ENCODE measurements at regions not wholly inside any gene's neighbourhood (a gene's known extent, or its start where the extent isn't known, plus 50 kb on each side); places are given as distances from the start of the nearest gene placed in this dataset.
A peak's percentile ranks its signal among the peaks of the same experiment; 100 is the strongest.

GRCh38 chr6:14888575-14889000 lies 357.3 kb upstream of the JARID2 start:
- no peak for TF ChIP-seq RERE (CRISPR knock-in tag; IDR thresholded peaks at IDR 0.05; ENCODE audit: low read depth)
- no peak for TF ChIP-seq ZNF567 (CRISPR knock-in tag; IDR thresholded peaks at IDR 0.05; ENCODE audit: borderline replicate concordance)
- ATAC-seq (no peak), DNase-seq (ENCODE audit: low spot score) (no peak), FAIRE-seq (no peak)
- Histone ChIP-seq H3K4me3 (replicated peaks in 1 of 3; ENCODE audit: insufficient read depth in 1 of 3, low read depth in 2 of 3, low read length in 3 of 3) (no peak overlapping the region), H3K4me1 (ENCODE audit: insufficient read depth, low read length) (peaks cover 9% of the 10 kb centered on the region), H3K9ac (ENCODE audit: insufficient read depth, low read depth, low read length) (no peak overlapping the region), H2AFZ (ENCODE audit: low read length) (no peak overlapping the region), H4K20me1 (ENCODE audit: insufficient read depth, low read length) (no peaks in the 10 kb centered on the region), H3K27ac (ENCODE audit: extremely low read length, insufficient read depth, low read length) (no peak overlapping the region), H3K36me3 (replicated peaks in 1 of 2; ENCODE audit: control insufficient read depth in 1 of 2, insufficient read depth in 2 of 2, low read length in 2 of 2) (no peaks in the 10 kb centered on the region), H3K27me3 (ENCODE audit: control insufficient read depth in 1 of 2, insufficient read depth in 2 of 2, low read length in 2 of 2) (no peaks in the 10 kb centered on the region), H3K79me2 (ENCODE audit: insufficient read depth, low read length) (no peaks in the 10 kb centered on the region), H3K4me2 (ENCODE audit: low read depth, low read length) (no peak overlapping the region), H3K9me3 (ENCODE audit: low read length) (no peaks in the 10 kb centered on the region)
- POLR2A ChIA-PET = no interaction called here
- intact Hi-C loops (cut with micrococcal nuclease; ENCODE audit: unreplicated experiment) (no loop called here), in situ Hi-C loops (cut with HindIII; ENCODE audit: extremely low pct_ligation_motif_present, low pct_unique_long_range_greater_than_20kb) (no loop called here)
- 57% methylated on average over 4 of the region's 4 CpGs for WGBS (ENCODE audit: low lambda C conversion rate)
- no TSS peak for BruUV-seq (replicated peaks)
- CTCF ChIA-PET (ENCODE audit: low intra/inter-chr PET ratio, low total read pairs) = no interaction called here

DNA sequence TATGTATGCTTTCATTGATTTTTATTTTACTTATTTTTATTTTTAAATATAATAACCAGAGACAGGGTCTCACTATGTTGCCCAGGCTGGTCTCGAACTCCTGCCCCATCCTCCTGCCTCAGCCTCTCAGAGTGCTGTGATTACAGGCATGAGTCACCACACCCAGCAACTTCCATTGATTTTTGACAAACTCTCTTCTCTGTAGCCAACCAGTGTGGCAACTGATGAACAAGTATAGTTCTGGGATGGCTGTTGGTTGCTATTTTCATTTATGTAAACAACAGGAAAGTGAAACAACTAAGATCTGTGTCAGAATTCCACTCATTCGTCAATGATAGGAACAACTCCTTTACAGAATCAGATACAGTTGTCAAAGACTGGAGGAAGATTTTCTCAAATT lies 356.7 kb upstream of the JARID2 start:
- FAIRE-seq (no peak), ATAC-seq (peak; percentile 42), DNase-seq (ENCODE audit: low spot score) (no peak)
- POLR2A ChIA-PET = no interaction called here
- in situ Hi-C loops (cut with HindIII; ENCODE audit: extremely low pct_ligation_motif_present, low pct_unique_long_range_greater_than_20kb) (no loop called here), intact Hi-C loops (cut with micrococcal nuclease; ENCODE audit: unreplicated experiment) (no loop called here)
- H2AFZ ChIP-seq (ENCODE audit: low read length) = no peak overlapping the region
- WGBS (ENCODE audit: low lambda C conversion rate) = 5% methylated on average over 2 of the region's 2 CpGs
- CTCF ChIA-PET (ENCODE audit: low intra/inter-chr PET ratio, low total read pairs) = no interaction called here
- peak overlapping the region; percentile 18; the same call in 1 of the 2 replicates for H3K4me2 ChIP-seq (ENCODE audit: low read depth, low read length)
- BruUV-seq (replicated peaks) = no TSS peak
- H3K9me3 ChIP-seq (ENCODE audit: low read length) = no peaks in the 10 kb centered on the region
- no peaks in the 10 kb centered on the region for H4K20me1 ChIP-seq (ENCODE audit: insufficient read depth, low read length)
- no peak overlapping the region for H3K4me3 ChIP-seq (replicated peaks in 1 of 3; ENCODE audit: insufficient read depth in 1 of 3, low read depth in 2 of 3, low read length in 3 of 3)
- H3K79me2 ChIP-seq (ENCODE audit: insufficient read depth, low read length) = no peaks in the 10 kb centered on the region
- H3K4me1 ChIP-seq (ENCODE audit: insufficient read depth, low read length) = peaks cover 9% of the 10 kb centered on the region
- no peak overlapping the region for H3K9ac ChIP-seq (ENCODE audit: insufficient read depth, low read depth, low read length)
- no peaks in the 10 kb centered on the region for H3K36me3 ChIP-seq (replicated peaks in 1 of 2; ENCODE audit: control insufficient read depth in 1 of 2, insufficient read depth in 2 of 2, low read length in 2 of 2)
- no peak overlapping the region for H3K27ac ChIP-seq (ENCODE audit: extremely low read length, insufficient read depth, low read length)
- no peaks in the 10 kb centered on the region for H3K27me3 ChIP-seq (ENCODE audit: control insufficient read depth in 1 of 2, insufficient read depth in 2 of 2, low read length in 2 of 2)
- TF ChIP-seq RFX5 (IDR thresholded peaks at IDR 0.05; ENCODE audit: low read depth, low read length) = peak; percentile 96
- no peak for TF ChIP-seq XRCC5 (optimal IDR thresholded peaks at IDR 0.05; ENCODE audit: low read length)
- TF ChIP-seq ZNF609 (CRISPR knock-in tag; IDR thresholded peaks at IDR 0.05; ENCODE audit: borderline replicate concordance) = no peak
- no peak for TF ChIP-seq ZNF496 (CRISPR knock-in tag; IDR thresholded peaks at IDR 0.05; ENCODE audit: insufficient replicate concordance)

All from HepG2 (cell line).